NB4 (cell line): ENCODE measurements at regions not wholly inside any gene's neighbourhood (a gene's known extent, or its start where the extent isn't known, plus 50 kb on each side); places are given as distances from the start of the nearest gene placed in this dataset.

ENCODE experiments used
- DNase-seq: peaks from one replicate; pipeline ENCODE4 v3.0.0; 2010; ENCODE audit warnings: low read depth
- H3K4me3 ChIP-seq: one replicate; pipeline ENCODE4 v1.5.1; 2011; ENCODE audit warnings: mild to moderate bottlenecking, low read depth, low read length, moderate library complexity
- MYC ChIP-seq: IDR thresholded peaks from 2 replicates; pipeline ENCODE4 v1.6.1; 2011; ENCODE audit warnings: low read depth, low read length
- POLR2A ChIP-seq: IDR thresholded peaks from 2 replicates; pipeline ENCODE4 v1.6.1; 2011; ENCODE audit warnings: mild to moderate bottlenecking; ENCODE audit not compliant: insufficient read length; ENCODE audit errors: extremely low read depth
- TF ChIP-seq, protein P1 (sequence below): IDR thresholded peaks from one replicate; pipeline ENCODE4 v1.5.1; 2012; ENCODE audit warnings: low read depth, low read length
- TF ChIP-seq, protein P2 (sequence below): IDR thresholded peaks from 2 replicates; pipeline ENCODE4 v1.6.1; 2011; ENCODE audit warnings: low read depth, low read length

GRCh38 chr9:78130004-78130403, 98.4 kb upstream of the GNAQ start:
- H3K4me3 ChIP-seq: no peak overlapping the region
- peak; percentile 56 for DNase-seq
- TF ChIP-seq, protein P1, sequence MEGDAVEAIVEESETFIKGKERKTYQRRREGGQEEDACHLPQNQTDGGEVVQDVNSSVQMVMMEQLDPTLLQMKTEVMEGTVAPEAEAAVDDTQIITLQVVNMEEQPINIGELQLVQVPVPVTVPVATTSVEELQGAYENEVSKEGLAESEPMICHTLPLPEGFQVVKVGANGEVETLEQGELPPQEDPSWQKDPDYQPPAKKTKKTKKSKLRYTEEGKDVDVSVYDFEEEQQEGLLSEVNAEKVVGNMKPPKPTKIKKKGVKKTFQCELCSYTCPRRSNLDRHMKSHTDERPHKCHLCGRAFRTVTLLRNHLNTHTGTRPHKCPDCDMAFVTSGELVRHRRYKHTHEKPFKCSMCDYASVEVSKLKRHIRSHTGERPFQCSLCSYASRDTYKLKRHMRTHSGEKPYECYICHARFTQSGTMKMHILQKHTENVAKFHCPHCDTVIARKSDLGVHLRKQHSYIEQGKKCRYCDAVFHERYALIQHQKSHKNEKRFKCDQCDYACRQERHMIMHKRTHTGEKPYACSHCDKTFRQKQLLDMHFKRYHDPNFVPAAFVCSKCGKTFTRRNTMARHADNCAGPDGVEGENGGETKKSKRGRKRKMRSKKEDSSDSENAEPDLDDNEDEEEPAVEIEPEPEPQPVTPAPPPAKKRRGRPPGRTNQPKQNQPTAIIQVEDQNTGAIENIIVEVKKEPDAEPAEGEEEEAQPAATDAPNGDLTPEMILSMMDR: no peak
- TF ChIP-seq MYC: no peak
- TF ChIP-seq POLR2A: no peak
- TF ChIP-seq, protein P2, sequence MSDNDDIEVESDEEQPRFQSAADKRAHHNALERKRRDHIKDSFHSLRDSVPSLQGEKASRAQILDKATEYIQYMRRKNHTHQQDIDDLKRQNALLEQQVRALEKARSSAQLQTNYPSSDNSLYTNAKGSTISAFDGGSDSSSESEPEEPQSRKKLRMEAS: no peak

DNA sequence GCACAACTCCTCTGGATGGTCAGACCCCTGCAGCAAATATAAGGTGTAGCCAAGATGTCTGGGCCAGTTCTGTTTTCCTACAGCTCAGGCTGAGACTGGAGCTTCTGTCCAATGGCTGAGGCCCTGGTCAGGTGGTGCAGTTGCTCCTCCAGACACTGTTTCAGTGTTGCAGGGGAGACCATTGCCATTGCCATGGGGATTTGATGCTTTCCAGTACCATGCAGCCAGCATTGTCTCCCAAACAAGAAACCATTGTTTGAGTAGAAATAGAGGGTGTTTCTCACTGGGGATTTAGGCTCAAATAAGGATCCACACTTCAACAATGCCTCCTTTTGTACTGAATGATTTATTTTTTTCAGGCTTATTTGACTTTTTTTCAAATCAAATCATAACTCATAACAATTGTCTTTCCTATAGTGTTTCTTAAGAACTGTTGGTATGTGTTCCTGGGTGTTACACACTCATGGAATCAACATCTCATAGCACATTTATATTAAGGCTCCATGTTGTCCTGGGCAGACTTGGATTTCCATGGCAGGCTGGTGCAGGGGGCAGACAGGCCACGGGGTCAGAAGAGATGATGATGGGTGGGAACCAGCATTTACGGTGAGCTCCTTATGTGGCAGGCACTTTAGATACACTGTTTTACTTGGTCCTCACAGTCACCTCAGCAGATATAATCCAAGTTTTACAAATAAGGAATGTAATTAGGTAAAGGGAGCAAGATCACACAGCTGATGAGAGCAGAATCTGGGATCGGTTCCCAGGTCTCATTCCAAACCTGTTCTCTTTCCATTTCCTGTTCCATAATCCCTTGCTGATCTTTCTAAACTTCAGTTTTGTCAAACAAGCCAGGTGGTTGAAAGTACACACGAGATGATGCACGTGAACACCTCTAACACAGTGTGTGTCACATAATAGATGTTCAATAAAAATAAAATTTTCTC, 95.9 kb upstream of the GNAQ start:
- TF ChIP-seq, protein P1: no peak
- no peak for TF ChIP-seq MYC
- TF ChIP-seq, protein P2: no peak
- TF ChIP-seq POLR2A: no peak
- no peak overlapping the region for H3K4me3 ChIP-seq
- no peak for DNase-seq

GRCh38 chr9:78123808-78124207, 92.2 kb upstream of the GNAQ start:
- DNase-seq: no peak
- TF ChIP-seq, protein P2: no peak
- TF ChIP-seq MYC (no peak), POLR2A (no peak)
- TF ChIP-seq, protein P1: no peak

GRCh38 chr9:78122631-78123030, 91.0 kb upstream of the GNAQ start:
- H3K4me3 ChIP-seq: no peak overlapping the region
- TF ChIP-seq MYC (no peak), POLR2A (no peak)
- TF ChIP-seq, protein P2: no peak
- TF ChIP-seq, protein P1: no peak
- no peak for DNase-seq

More at GRCh38 chr9:78123808-78124207, 92.2 kb upstream of the GNAQ start:
- H3K4me3 ChIP-seq: no peak overlapping the region

- no peak overlapping the region for H3K4me3 ChIP-seq
- TF ChIP-seq, protein P1: peak; percentile 70
- TF ChIP-seq MYC: no peak
- no peak for TF ChIP-seq POLR2A
- TF ChIP-seq, protein P2: no peak
- peak; percentile 81 for DNase-seq
These were observed 89.9 kb upstream of the GNAQ start for GRCh38 chr9:78121488-78121887.
